MM.1S (cell line): ENCODE measurements at regions not wholly inside any gene's neighbourhood (a gene's known extent, or its start where the extent isn't known, plus 50 kb on each side); places are given as distances from the start of the nearest gene placed in this dataset.
"Not testable (repeated sequence)": the region's sequence is repeated elsewhere in the genome, so short reads cannot be mapped to it uniquely, and the experiment has no call there.

ENCODE experiments used
- DNase-seq: peaks from one replicate; pipeline ENCODE4 v3.0.0-alpha.2; 2015
- H2AFZ ChIP-seq: fragments of 300-600 bp; sonication (generic); 2 replicates; pipeline ENCODE4 v1.6.0; 2016; ENCODE audit warnings: antibody characterized with exemption, low read length
- H3F3A ChIP-seq: fragments of 300-600 bp; sonication (generic); 2 replicates; pipeline ENCODE4 v1.6.1; 2016; ENCODE audit warnings: mild to moderate bottlenecking, antibody characterized with exemption, low read length, moderate library complexity, mixed read lengths; ENCODE audit not compliant: insufficient read depth
- H3K27ac ChIP-seq: fragments of 300-600 bp; sonication (generic); 2 replicates; pipeline ENCODE4 v1.5.1; 2016; ENCODE audit warnings: mild to moderate bottlenecking, low read length
- H3K27me3 ChIP-seq: fragments of 300-600 bp; sonication (generic); replicated peaks from 2 replicates; pipeline ENCODE4 v1.6.0; 2016; ENCODE audit warnings: low read length; ENCODE audit not compliant: insufficient read depth
- H3K36me3 ChIP-seq: fragments of 300-600 bp; sonication (generic); replicated peaks from 2 replicates; pipeline ENCODE4 v1.6.1; 2016; ENCODE audit warnings: mild to moderate bottlenecking, low read length, mixed read lengths; ENCODE audit not compliant: insufficient read depth
- H3K4me1 ChIP-seq: fragments of 300-600 bp; sonication (generic); 2 replicates; pipeline ENCODE4 v1.6.1; 2016; ENCODE audit warnings: low read length, mixed read lengths
- H3K4me2 ChIP-seq: fragments of 300-600 bp; sonication (generic); 2 replicates; pipeline ENCODE4 v1.6.0; 2016; ENCODE audit warnings: low read depth, low read length
- H3K4me3 ChIP-seq: fragments of 300-600 bp; sonication (generic); 2 replicates; pipeline ENCODE4 v1.5.1; 2016; ENCODE audit warnings: low read length, mixed read lengths
- H3K79me2 ChIP-seq: fragments of 300-600 bp; sonication (generic); 2 replicates; pipeline ENCODE4 v1.6.1; 2016; ENCODE audit warnings: mixed run types, low read length, mixed read lengths
- H3K9ac ChIP-seq: fragments of 300-600 bp; sonication (generic); 2 replicates; pipeline ENCODE4 v1.6.1; 2016; ENCODE audit warnings: low read length, mixed read lengths
- H3K9me2 ChIP-seq: fragments of 300-600 bp; sonication (generic); replicated peaks from 2 replicates; pipeline ENCODE4 v1.6.1; 2016; ENCODE audit warnings: mild to moderate bottlenecking, low read length, mixed read lengths; ENCODE audit not compliant: insufficient read depth
- H3K9me3 ChIP-seq: fragments of 300-600 bp; sonication (generic); replicated peaks from 2 replicates; pipeline ENCODE4 v1.6.1; 2016; ENCODE audit warnings: mild to moderate bottlenecking, low read length, mixed read lengths; ENCODE audit not compliant: insufficient read depth
- H4K20me1 ChIP-seq: fragments of 300-600 bp; sonication (generic); 2 replicates; pipeline ENCODE4 v1.6.1; 2016; ENCODE audit warnings: mild to moderate bottlenecking, low read length, moderate library complexity, mixed read lengths; ENCODE audit not compliant: insufficient read depth
- EZH2 ChIP-seq: fragments of 300-600 bp; sonication (generic); optimal IDR thresholded peaks from 2 replicates; pipeline ENCODE3; 2017; ENCODE audit warnings: low read depth, mild to moderate bottlenecking, antibody characterized with exemption, low read length, mixed read lengths
- EZH2phosphoT487 ChIP-seq: fragments of 300-600 bp; sonication (generic); IDR thresholded peaks from 2 replicates; pipeline ENCODE4 v1.6.1; 2018; ENCODE audit warnings: antibody characterized with exemption, low read length
- TF ChIP-seq, protein P1 (sequence below): fragments of 300-600 bp; sonication (generic); IDR thresholded peaks from 2 replicates; pipeline ENCODE4 v1.5.1; 2016; ENCODE audit warnings: antibody characterized with exemption, low read length, mixed read lengths

DNA sequence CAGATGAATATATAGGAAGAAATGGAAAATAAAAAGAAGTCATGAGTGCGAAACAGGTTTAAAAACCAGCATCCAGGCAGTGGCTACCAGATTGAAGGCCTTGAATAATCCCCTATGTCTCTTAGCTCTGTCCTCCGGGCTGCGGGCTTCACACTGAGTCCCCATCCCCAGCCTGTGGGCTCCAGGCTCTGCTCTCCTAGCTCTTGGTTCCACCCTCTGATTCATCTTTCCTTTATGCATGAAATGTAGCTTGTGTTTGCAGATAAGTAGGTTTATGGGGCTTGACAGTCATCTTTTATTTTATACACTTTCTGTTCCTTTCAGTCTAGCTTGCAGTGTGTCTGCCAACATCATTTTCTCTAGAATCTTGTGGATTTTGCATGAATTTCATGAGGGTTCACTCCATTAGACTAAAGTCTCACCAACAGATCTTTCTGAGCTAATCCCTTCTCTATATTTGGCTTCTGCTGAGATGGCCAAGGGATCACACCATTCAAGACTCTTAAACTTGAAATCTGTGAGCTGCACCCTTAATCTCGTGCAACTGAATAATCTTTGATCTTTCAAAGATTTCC, 174.5 kb downstream of the PLPPR4 start:
- no peak for TF ChIP-seq EZH2phosphoT487
- TF ChIP-seq, protein P1, sequence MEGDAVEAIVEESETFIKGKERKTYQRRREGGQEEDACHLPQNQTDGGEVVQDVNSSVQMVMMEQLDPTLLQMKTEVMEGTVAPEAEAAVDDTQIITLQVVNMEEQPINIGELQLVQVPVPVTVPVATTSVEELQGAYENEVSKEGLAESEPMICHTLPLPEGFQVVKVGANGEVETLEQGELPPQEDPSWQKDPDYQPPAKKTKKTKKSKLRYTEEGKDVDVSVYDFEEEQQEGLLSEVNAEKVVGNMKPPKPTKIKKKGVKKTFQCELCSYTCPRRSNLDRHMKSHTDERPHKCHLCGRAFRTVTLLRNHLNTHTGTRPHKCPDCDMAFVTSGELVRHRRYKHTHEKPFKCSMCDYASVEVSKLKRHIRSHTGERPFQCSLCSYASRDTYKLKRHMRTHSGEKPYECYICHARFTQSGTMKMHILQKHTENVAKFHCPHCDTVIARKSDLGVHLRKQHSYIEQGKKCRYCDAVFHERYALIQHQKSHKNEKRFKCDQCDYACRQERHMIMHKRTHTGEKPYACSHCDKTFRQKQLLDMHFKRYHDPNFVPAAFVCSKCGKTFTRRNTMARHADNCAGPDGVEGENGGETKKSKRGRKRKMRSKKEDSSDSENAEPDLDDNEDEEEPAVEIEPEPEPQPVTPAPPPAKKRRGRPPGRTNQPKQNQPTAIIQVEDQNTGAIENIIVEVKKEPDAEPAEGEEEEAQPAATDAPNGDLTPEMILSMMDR = no peak
- no peak for TF ChIP-seq EZH2
- H3K79me2 ChIP-seq = no peaks in the 10 kb centered on the region
- H3K9me2 ChIP-seq = no peaks in the 10 kb centered on the region
- no peak overlapping the region for H3K27ac ChIP-seq
- no peaks in the 10 kb centered on the region for H4K20me1 ChIP-seq
- H3K4me3 ChIP-seq = no peak overlapping the region
- H3K36me3 ChIP-seq = no peaks in the 10 kb centered on the region
- DNase-seq = no peak
- no peaks in the 10 kb centered on the region for H3K27me3 ChIP-seq
- no peak overlapping the region for H3K4me2 ChIP-seq
- H2AFZ ChIP-seq = no peak overlapping the region
- no peaks in the 10 kb centered on the region for H3K4me1 ChIP-seq
- no peaks in the 10 kb centered on the region for H3K9me3 ChIP-seq
- no peak overlapping the region for H3K9ac ChIP-seq
- no peaks in the 10 kb centered on the region for H3F3A ChIP-seq

GRCh38 chr1:99439433-99440075, 175.3 kb downstream of the PLPPR4 start:
- H3K9me2 ChIP-seq = no peaks in the 10 kb centered on the region
- no peak overlapping the region for H3K4me2 ChIP-seq
- no peaks in the 10 kb centered on the region for H3K27me3 ChIP-seq
- no peaks in the 10 kb centered on the region for H3F3A ChIP-seq
- H3K9ac ChIP-seq = no peak overlapping the region
- H3K27ac ChIP-seq = no peak overlapping the region
- H4K20me1 ChIP-seq = no peaks in the 10 kb centered on the region
- H3K79me2 ChIP-seq = no peaks in the 10 kb centered on the region
- H3K36me3 ChIP-seq = no peaks in the 10 kb centered on the region
- no peak overlapping the region for H3K4me3 ChIP-seq
- TF ChIP-seq EZH2phosphoT487 (no peak), EZH2 (no peak)
- TF ChIP-seq, protein P1 = no peak
- no peak overlapping the region for H2AFZ ChIP-seq
- no peak for DNase-seq
- no peaks in the 10 kb centered on the region for H3K4me1 ChIP-seq
- no peaks in the 10 kb centered on the region for H3K9me3 ChIP-seq

- Histone ChIP-seq H3K9me2 (no peaks in the 10 kb centered on the region), H3K9ac (no peak overlapping the region), H2AFZ (no peak overlapping the region), H3K9me3 (no peaks in the 10 kb centered on the region), H4K20me1 (no peaks in the 10 kb centered on the region), H3K4me2 (no peak overlapping the region), H3K4me3 (no peak overlapping the region), H3K4me1 (no peaks in the 10 kb centered on the region), H3K36me3 (no peaks in the 10 kb centered on the region), H3K27me3 (no peaks in the 10 kb centered on the region), H3K27ac (no peak overlapping the region), H3F3A (no peaks in the 10 kb centered on the region), H3K79me2 (no peaks in the 10 kb centered on the region)
- DNase-seq = no peak
- no peak for TF ChIP-seq EZH2
- TF ChIP-seq EZH2phosphoT487 = no peak
- TF ChIP-seq, protein P1 = no peak
Observed at GRCh38 chr1:99441299-99442095, 177.2 kb downstream of the PLPPR4 start.

DNA sequence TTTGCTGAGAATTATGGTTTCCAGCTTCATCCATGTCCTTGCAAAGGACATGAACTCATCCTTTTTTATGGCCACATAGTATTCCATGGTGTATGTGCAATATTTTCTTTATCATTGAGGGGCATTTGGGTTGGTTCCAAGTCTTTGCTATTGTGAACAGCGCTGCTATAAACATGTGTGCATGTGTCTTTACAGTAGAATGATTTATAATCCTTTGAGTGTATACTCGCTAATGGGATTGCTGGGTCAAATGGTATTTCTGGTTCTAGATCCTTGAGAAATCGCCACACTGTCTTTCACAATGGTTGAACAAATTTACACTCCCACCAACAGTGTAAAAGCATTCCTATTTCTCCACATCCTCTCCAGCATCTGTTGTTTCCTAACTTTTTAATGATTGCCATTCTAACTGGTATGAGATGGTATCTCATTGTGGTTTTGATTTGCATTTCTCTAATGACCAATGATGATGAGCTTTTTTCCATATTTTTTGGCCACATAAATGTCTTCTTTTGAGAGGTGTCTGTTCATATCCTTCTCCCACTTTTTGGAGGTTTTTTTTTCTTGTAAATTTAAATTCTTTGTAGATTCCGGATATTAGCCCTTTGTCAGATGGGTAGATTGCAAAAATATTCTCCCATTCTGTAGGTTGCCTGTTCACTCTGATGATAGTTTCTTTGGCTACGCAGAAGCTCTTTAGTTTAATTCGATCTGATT, 180.1 kb downstream of the PLPPR4 start:
- not testable (repeated sequence) for H3K27ac ChIP-seq, H2AFZ ChIP-seq, H3K4me1 ChIP-seq, DNase-seq, H3K9me3 ChIP-seq, H4K20me1 ChIP-seq, H3K36me3 ChIP-seq, H3K9ac ChIP-seq, H3K79me2 ChIP-seq, H3K27me3 ChIP-seq, H3K4me2 ChIP-seq, H3F3A ChIP-seq, H3K9me2 ChIP-seq, H3K4me3 ChIP-seq
